Epithelial cell of proximal tubule (primary cell): ENCODE measurements at regions not wholly inside any gene's neighbourhood (a gene's known extent, or its start where the extent isn't known, plus 50 kb on each side); places are given as distances from the start of the nearest gene placed in this dataset.
"Not testable (repeated sequence)": the region's sequence is repeated elsewhere in the genome, so short reads cannot be mapped to it uniquely, and the experiment has no call there.

Experiments
- DNase-seq: peaks from one replicate; pipeline ENCODE4 v3.0.0-alpha.2; 2011; ENCODE audit warnings: low read depth
- H3K4me3 ChIP-seq: 2 replicates; pipeline ENCODE4 v1.5.1; 2011; ENCODE audit warnings: low read depth, mild to moderate bottlenecking, low read length
- TF ChIP-seq, protein P1 (sequence below): conservative IDR thresholded peaks from 2 replicates; pipeline ENCODE4 v1.5.1; 2012; ENCODE audit warnings: low read depth, mild to moderate bottlenecking, low read length

DNA sequence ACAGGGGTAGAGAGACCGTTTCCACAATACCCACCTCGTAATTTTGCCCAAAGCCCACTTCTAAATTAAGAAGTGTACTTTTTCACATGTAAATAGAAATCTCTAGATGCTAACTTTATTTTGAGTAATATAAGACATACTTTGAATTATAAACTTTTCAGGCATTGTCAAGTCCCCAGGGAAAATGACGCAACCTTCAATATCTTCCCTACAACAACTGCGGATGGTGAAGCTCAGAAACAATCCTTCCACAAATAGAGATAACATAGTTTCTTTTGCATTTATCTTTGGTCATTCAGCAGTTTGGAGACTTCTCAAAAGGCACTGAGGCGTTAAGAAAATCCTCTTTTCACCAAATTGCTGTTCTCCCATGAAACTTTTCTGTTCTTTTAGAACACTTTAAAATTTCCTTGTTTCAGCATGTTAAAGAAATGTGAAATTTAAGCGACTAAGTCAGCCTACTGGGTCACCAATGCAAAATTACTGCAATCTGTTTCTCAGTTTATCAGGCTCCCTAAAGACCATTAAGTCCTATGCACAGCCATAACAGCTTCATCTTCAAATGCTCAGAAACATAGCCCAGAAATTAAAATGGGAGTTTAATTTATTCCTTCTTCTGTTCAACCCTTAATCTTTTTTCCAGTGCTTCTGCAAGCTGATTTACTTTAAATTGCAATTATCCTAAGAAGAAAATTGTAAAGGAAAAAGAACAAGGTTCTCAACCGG is 118.3 kb upstream of the DNAJC10 start:
- TF ChIP-seq, protein P1, sequence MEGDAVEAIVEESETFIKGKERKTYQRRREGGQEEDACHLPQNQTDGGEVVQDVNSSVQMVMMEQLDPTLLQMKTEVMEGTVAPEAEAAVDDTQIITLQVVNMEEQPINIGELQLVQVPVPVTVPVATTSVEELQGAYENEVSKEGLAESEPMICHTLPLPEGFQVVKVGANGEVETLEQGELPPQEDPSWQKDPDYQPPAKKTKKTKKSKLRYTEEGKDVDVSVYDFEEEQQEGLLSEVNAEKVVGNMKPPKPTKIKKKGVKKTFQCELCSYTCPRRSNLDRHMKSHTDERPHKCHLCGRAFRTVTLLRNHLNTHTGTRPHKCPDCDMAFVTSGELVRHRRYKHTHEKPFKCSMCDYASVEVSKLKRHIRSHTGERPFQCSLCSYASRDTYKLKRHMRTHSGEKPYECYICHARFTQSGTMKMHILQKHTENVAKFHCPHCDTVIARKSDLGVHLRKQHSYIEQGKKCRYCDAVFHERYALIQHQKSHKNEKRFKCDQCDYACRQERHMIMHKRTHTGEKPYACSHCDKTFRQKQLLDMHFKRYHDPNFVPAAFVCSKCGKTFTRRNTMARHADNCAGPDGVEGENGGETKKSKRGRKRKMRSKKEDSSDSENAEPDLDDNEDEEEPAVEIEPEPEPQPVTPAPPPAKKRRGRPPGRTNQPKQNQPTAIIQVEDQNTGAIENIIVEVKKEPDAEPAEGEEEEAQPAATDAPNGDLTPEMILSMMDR, result no peak
- no peak for DNase-seq
- no peak overlapping the region for H3K4me3 ChIP-seq

GRCh38 chr2:182598626-182599025 is 117.4 kb upstream of the DNAJC10 start:
- DNase-seq, result no peak
- TF ChIP-seq, protein P1, result no peak
- no peak overlapping the region for H3K4me3 ChIP-seq

GRCh38 chr2:182605166-182605565 is 110.9 kb upstream of the DNAJC10 start:
- H3K4me3 ChIP-seq, result no peak overlapping the region
- DNase-seq, result no peak
- TF ChIP-seq, protein P1, result no peak

GRCh38 chr2:182606728-182607681 is 109.1 kb upstream of the DNAJC10 start:
- H3K4me3 ChIP-seq, result no peak overlapping the region
- TF ChIP-seq, protein P1, result no peak

DNA sequence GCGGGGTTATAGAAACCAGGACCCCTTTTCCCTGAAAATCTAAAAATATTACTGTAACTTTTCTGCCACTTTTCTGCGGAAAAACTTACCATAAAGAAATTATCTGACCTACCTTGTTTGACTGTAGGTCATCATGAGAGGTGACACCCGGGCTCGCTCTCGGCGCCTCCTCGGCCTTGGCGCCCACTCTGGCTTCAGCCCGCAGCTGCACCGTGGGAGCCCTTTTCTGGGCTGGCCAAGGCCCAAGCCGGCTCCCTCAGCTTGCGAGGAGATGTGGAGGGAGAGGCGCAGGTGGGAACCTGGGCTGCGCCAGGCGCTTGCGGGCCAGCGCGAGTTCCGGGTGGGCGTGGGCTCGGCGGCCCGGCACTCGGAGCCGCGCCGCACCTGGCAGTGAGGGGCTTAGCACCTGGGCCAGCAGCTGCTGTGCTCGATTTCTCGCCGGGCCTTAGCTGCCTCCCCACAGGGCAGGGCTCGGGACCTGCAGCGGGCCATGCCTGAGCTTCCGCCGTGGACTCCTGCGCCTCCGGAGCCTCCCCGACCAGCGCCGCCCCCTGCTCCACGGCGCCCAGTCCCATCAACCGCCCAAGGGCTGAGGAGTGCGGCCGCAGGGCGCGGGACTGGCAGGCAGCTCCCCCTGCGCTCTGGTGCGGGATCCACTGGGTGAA is 107.7 kb upstream of the DNAJC10 start:
- TF ChIP-seq, protein P1, result no peak
- H3K4me3 ChIP-seq, result no peak overlapping the region
- DNase-seq, result no peak

More at GRCh38 chr2:182606728-182607681, 109.1 kb upstream of the DNAJC10 start:
- DNase-seq, result no peak

GRCh38 chr2:182609005-182609404 is 107.1 kb upstream of the DNAJC10 start:
- DNase-seq, H3K4me3 ChIP-seq: not testable (repeated sequence)

DNA sequence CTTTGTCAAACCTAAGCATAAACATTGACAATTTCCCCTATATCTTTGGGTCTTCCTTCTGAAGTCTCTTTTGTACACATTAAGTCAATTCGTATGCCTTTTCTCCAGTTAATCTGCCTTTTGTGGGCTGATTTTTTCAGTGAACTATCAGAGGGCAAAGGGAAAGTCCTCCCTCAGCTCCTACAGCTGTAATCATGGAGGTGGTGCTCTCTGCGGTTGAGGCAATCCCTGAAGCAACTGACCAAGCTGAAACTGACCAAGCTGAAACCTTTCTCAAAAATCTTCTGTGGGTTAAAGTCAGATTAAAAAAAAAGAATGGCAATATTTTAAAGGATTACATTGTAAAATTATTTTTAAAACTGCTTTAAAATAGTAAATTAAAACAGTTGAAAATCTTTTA is 105.8 kb upstream of the DNAJC10 start:
- H3K4me3 ChIP-seq, result no peak overlapping the region
- no peak for DNase-seq
- TF ChIP-seq, protein P1, result no peak
